ENCODE measurements at regions not wholly inside any gene's neighbourhood (a gene's known extent, or its start where the extent isn't known, plus 50 kb on each side); places are given as distances from the start of the nearest gene placed in this dataset.

GRCh38 chr2:187117483-187117882, 268.5 kb upstream of the ZSWIM2 start:
- H3K27ac Mint-ChIP-seq: no peak overlapping the region
- no peak for ATAC-seq (replicated peaks in 1 of 2)
- DNase-seq: no peak
- H3K36me3 Mint-ChIP-seq (ENCODE audit: insufficient read depth in 2 of 2): no peaks in the 10 kb centered on the region
- no peaks in the 10 kb centered on the region for H3K4me1 Mint-ChIP-seq (ENCODE audit: low read depth)
- peaks cover 0 to 6% of the 10 kb centered on the region in 2 donors for H3K9me3 Mint-ChIP-seq
- H3K27me3 Mint-ChIP-seq (ENCODE audit: low read depth): no peaks in the 10 kb centered on the region
- no peak overlapping the region for H3K4me3 Mint-ChIP-seq

- no peak overlapping the region for H3K4me3 Mint-ChIP-seq
- ATAC-seq (replicated peaks in 1 of 2): no peak
- no peaks in the 10 kb centered on the region for H3K36me3 Mint-ChIP-seq (ENCODE audit: insufficient read depth in 2 of 2)
- no peak overlapping the region for H3K27ac Mint-ChIP-seq
- H3K27me3 Mint-ChIP-seq (ENCODE audit: low read depth): no peaks in the 10 kb centered on the region
- no peaks in the 10 kb centered on the region for H3K4me1 Mint-ChIP-seq (ENCODE audit: low read depth)
- peaks cover 0 to 6% of the 10 kb centered on the region in 2 donors for H3K9me3 Mint-ChIP-seq
- DNase-seq: no peak
These were observed 266.7 kb upstream of the ZSWIM2 start for GRCh38 chr2:187115627-187116026.

- no peak for DNase-seq
- Mint-ChIP-seq H3K27me3 (ENCODE audit: low read depth) (no peaks in the 10 kb centered on the region), H3K4me3 (no peak overlapping the region), H3K36me3 (ENCODE audit: insufficient read depth in 2 of 2) (no peaks in the 10 kb centered on the region), H3K4me1 (ENCODE audit: low read depth) (no peaks in the 10 kb centered on the region), H3K9me3 (no peaks in the 10 kb centered on the region), H3K27ac (no peak overlapping the region)
- no peak for ATAC-seq (replicated peaks in 1 of 2)
These were observed 258.0 kb upstream of the ZSWIM2 start for GRCh38 chr2:187107001-187107400.

- no peak for ATAC-seq (replicated peaks in 1 of 2)
- no peaks in the 10 kb centered on the region for H3K4me1 Mint-ChIP-seq (ENCODE audit: low read depth)
- no peak for DNase-seq
- H3K9me3 Mint-ChIP-seq: no peaks in the 10 kb centered on the region
- no peaks in the 10 kb centered on the region for H3K27me3 Mint-ChIP-seq (ENCODE audit: low read depth)
- no peaks in the 10 kb centered on the region for H3K36me3 Mint-ChIP-seq (ENCODE audit: insufficient read depth in 2 of 2)
- H3K4me3 Mint-ChIP-seq: no peak overlapping the region
- H3K27ac Mint-ChIP-seq: no peak overlapping the region
These were observed 256.2 kb upstream of the ZSWIM2 start for GRCh38 chr2:187105218-187105617.

GRCh38 chr2:187102381-187102780, 253.4 kb upstream of the ZSWIM2 start:
- no peaks in the 10 kb centered on the region for H3K4me1 Mint-ChIP-seq (ENCODE audit: low read depth)
- DNase-seq (no peak), ATAC-seq (replicated peaks in 1 of 2) (no peak)
- no peak overlapping the region for H3K27ac Mint-ChIP-seq
- H3K27me3 Mint-ChIP-seq (ENCODE audit: low read depth): no peaks in the 10 kb centered on the region
- H3K4me3 Mint-ChIP-seq: no peak overlapping the region
- no peaks in the 10 kb centered on the region for H3K36me3 Mint-ChIP-seq (ENCODE audit: insufficient read depth in 2 of 2)
- H3K9me3 Mint-ChIP-seq: peaks cover 2 to 3% of the 10 kb centered on the region in 2 donors

- Mint-ChIP-seq H3K4me3 (no peak overlapping the region), H3K36me3 (ENCODE audit: insufficient read depth in 2 of 2) (no peaks in the 10 kb centered on the region), H3K9me3 (peaks cover 2 to 3% of the 10 kb centered on the region in 2 donors), H3K4me1 (ENCODE audit: low read depth) (no peaks in the 10 kb centered on the region), H3K27me3 (ENCODE audit: low read depth) (no peaks in the 10 kb centered on the region), H3K27ac (no peak overlapping the region)
- DNase-seq: no peak
- ATAC-seq (replicated peaks in 1 of 2): no peak
These were observed 249.2 kb upstream of the ZSWIM2 start for GRCh38 chr2:187098154-187098553.

- DNase-seq (no peak), ATAC-seq (replicated peaks in 1 of 2) (no peak)
- no peak overlapping the region for H3K27ac Mint-ChIP-seq
These were observed 244.9 kb upstream of the ZSWIM2 start for GRCh38 chr2:187093771-187094412.

GRCh38 chr2:187091664-187092063, 242.7 kb upstream of the ZSWIM2 start:
- ATAC-seq (replicated peaks in 1 of 2) (no peak), DNase-seq (no peak)
- no peaks in the 10 kb centered on the region for H3K27me3 Mint-ChIP-seq (ENCODE audit: low read depth)
- H3K4me1 Mint-ChIP-seq (ENCODE audit: low read depth): no peaks in the 10 kb centered on the region
- H3K9me3 Mint-ChIP-seq: no peaks in the 10 kb centered on the region
- no peak overlapping the region for H3K4me3 Mint-ChIP-seq
- H3K27ac Mint-ChIP-seq: no peak overlapping the region
- peaks cover 0 to 2% of the 10 kb centered on the region in 2 donors for H3K36me3 Mint-ChIP-seq (ENCODE audit: insufficient read depth in 2 of 2)

More at GRCh38 chr2:187093771-187094412, 244.9 kb upstream of the ZSWIM2 start:
- Mint-ChIP-seq H3K36me3 (ENCODE audit: insufficient read depth in 2 of 2) (peaks cover 0 to 2% of the 10 kb centered on the region in 2 donors), H3K4me1 (ENCODE audit: low read depth) (no peaks in the 10 kb centered on the region), H3K4me3 (no peak overlapping the region), H3K9me3 (peaks cover 2% of the 10 kb centered on the region in 2 donors), H3K27me3 (ENCODE audit: low read depth) (no peaks in the 10 kb centered on the region)

- no peaks in the 10 kb centered on the region for H3K27me3 Mint-ChIP-seq (ENCODE audit: low read depth)
- H3K4me3 Mint-ChIP-seq: no peak overlapping the region
- peaks cover 0 to 5% of the 10 kb centered on the region in 2 donors for H3K9me3 Mint-ChIP-seq
- DNase-seq: no peak
- peaks cover 0 to 2% of the 10 kb centered on the region in 2 donors for H3K36me3 Mint-ChIP-seq (ENCODE audit: insufficient read depth in 2 of 2)
- no peak overlapping the region for H3K27ac Mint-ChIP-seq
- ATAC-seq (replicated peaks in 1 of 2): no peak
- no peaks in the 10 kb centered on the region for H3K4me1 Mint-ChIP-seq (ENCODE audit: low read depth)
These were observed 235.6 kb upstream of the ZSWIM2 start for GRCh38 chr2:187084524-187084923.

- DNase-seq (no peak), ATAC-seq (replicated peaks in 1 of 2) (no peak)
- H3K4me3 Mint-ChIP-seq: no peak overlapping the region
- no peaks in the 10 kb centered on the region for H3K4me1 Mint-ChIP-seq (ENCODE audit: low read depth)
- no peaks in the 10 kb centered on the region for H3K27me3 Mint-ChIP-seq (ENCODE audit: low read depth)
- peaks cover 0 to 7% of the 10 kb centered on the region in 2 donors for H3K9me3 Mint-ChIP-seq
- H3K27ac Mint-ChIP-seq: no peak overlapping the region
- H3K36me3 Mint-ChIP-seq (ENCODE audit: insufficient read depth in 2 of 2): no peaks in the 10 kb centered on the region
These were observed 232.5 kb upstream of the ZSWIM2 start for GRCh38 chr2:187081461-187081860.

- Mint-ChIP-seq H3K4me3 (no peak overlapping the region), H3K27me3 (ENCODE audit: low read depth) (no peaks in the 10 kb centered on the region), H3K4me1 (ENCODE audit: low read depth) (no peaks in the 10 kb centered on the region), H3K36me3 (ENCODE audit: insufficient read depth in 2 of 2) (no peaks in the 10 kb centered on the region), H3K9me3 (peaks cover 0 to 7% of the 10 kb centered on the region in 2 donors), H3K27ac (no peak overlapping the region)
- ATAC-seq (replicated peaks in 1 of 2) (no peak), DNase-seq (no peak)
These were observed 230.9 kb upstream of the ZSWIM2 start for GRCh38 chr2:187079901-187080300.

GRCh38 chr2:187078297-187078696, 229.3 kb upstream of the ZSWIM2 start:
- H3K4me3 Mint-ChIP-seq: no peak overlapping the region
- peaks cover 0 to 4% of the 10 kb centered on the region in 2 donors for H3K9me3 Mint-ChIP-seq
- ATAC-seq (replicated peaks in 1 of 2): no peak
- DNase-seq: no peak
- no peak overlapping the region for H3K27ac Mint-ChIP-seq
- H3K27me3 Mint-ChIP-seq (ENCODE audit: low read depth): no peaks in the 10 kb centered on the region
- no peaks in the 10 kb centered on the region for H3K36me3 Mint-ChIP-seq (ENCODE audit: insufficient read depth in 2 of 2)
- no peaks in the 10 kb centered on the region for H3K4me1 Mint-ChIP-seq (ENCODE audit: low read depth)

GRCh38 chr2:187075671-187076070, 226.7 kb upstream of the ZSWIM2 start:
- H3K27ac Mint-ChIP-seq: no peak overlapping the region
- no peak overlapping the region for H3K4me3 Mint-ChIP-seq
- H3K9me3 Mint-ChIP-seq: peaks cover 0 to 4% of the 10 kb centered on the region in 2 donors
- no peaks in the 10 kb centered on the region for H3K27me3 Mint-ChIP-seq (ENCODE audit: low read depth)
- DNase-seq: no peak
- no peaks in the 10 kb centered on the region for H3K36me3 Mint-ChIP-seq (ENCODE audit: insufficient read depth in 2 of 2)
- no peak for ATAC-seq (replicated peaks in 1 of 2)
- H3K4me1 Mint-ChIP-seq (ENCODE audit: low read depth): no peaks in the 10 kb centered on the region

- Mint-ChIP-seq H3K36me3 (ENCODE audit: insufficient read depth in 2 of 2) (no peaks in the 10 kb centered on the region), H3K27ac (no peak overlapping the region), H3K4me1 (ENCODE audit: low read depth) (no peaks in the 10 kb centered on the region), H3K4me3 (no peak overlapping the region), H3K9me3 (peaks cover 0 to 4% of the 10 kb centered on the region in 2 donors), H3K27me3 (ENCODE audit: low read depth) (no peaks in the 10 kb centered on the region)
- ATAC-seq (replicated peaks in 1 of 2) (no peak), DNase-seq (no peak)
These were observed 226.2 kb upstream of the ZSWIM2 start for GRCh38 chr2:187075199-187075635.
